ENCODE measurements at regions not wholly inside any gene's neighbourhood (a gene's known extent, or its start where the extent isn't known, plus 50 kb on each side); places are given as distances from the start of the nearest gene placed in this dataset.

GRCh38 chr18:54517521-54517920 is 73.5 kb upstream of the DYNAP start:
- Histone ChIP-seq H4K20me1 (ENCODE audit: insufficient read depth, low read length) (no peaks in the 10 kb centered on the region), H3K9ac (ENCODE audit: low read depth, low read length) (no peak overlapping the region), H2BK15ac (ENCODE audit: low read depth, low read length) (no peak overlapping the region), H3K23ac (ENCODE audit: low read depth, low read length) (no peak overlapping the region), H3K9me1 (ENCODE audit: insufficient read depth, low read length) (no peaks in the 10 kb centered on the region), H3K4ac (ENCODE audit: low read depth, low read length) (no peak overlapping the region), H3K18ac (ENCODE audit: low read depth, low read length) (no peak overlapping the region), H2BK120ac (ENCODE audit: low read depth, low read length) (no peak overlapping the region), H3K27me3 (ENCODE audit: control insufficient read depth, insufficient read depth, low read length) (no peaks in the 10 kb centered on the region), H3K9me3 (ENCODE audit: control insufficient read depth, insufficient read depth, low read length) (no peaks in the 10 kb centered on the region), H3K36me3 (ENCODE audit: control insufficient read depth, insufficient read depth, low read length) (no peaks in the 10 kb centered on the region), H4K91ac (ENCODE audit: insufficient read depth, low read depth, low read length) (no peak overlapping the region), H2AK9ac (replicated peaks; ENCODE audit: low read depth, low read length, poor library complexity) (no peak overlapping the region), H3K56ac (ENCODE audit: extremely low read depth, insufficient read depth, low read length) (no peak overlapping the region), H4K8ac (ENCODE audit: low read depth in 2 of 2, low read length in 2 of 2) (no peak overlapping the region), H2AK5ac (ENCODE audit: low read depth, low read length) (no peak overlapping the region), H3K4me3 (ENCODE audit: insufficient read depth, low read depth, low read length) (no peak overlapping the region), H2BK20ac (ENCODE audit: low read depth, low read length) (no peak overlapping the region), H3K27ac (ENCODE audit: insufficient read depth, low read length) (no peak overlapping the region), H2BK5ac (ENCODE audit: low read depth, low read length, poor library complexity, severe bottlenecking) (no peak overlapping the region), H3K14ac (replicated peaks; ENCODE audit: low read depth, low read length) (no peak overlapping the region), H3K4me2 (ENCODE audit: low read depth, low read length) (no peak overlapping the region), H3K79me1 (ENCODE audit: low read depth in 1 of 2, low read length in 2 of 2) (no peaks in the 10 kb centered on the region), H3K4me1 (ENCODE audit: control insufficient read depth, insufficient read depth, low read length) (no peaks in the 10 kb centered on the region), H4K5ac (ENCODE audit: low read depth, low read length) (no peak overlapping the region), H2AFZ (replicated peaks; ENCODE audit: low read length, poor library complexity) (no peak overlapping the region)
- ATAC-seq (ENCODE audit: low read depth) = no peak
- DNase-seq = no peak
- POLR2A ChIA-PET (ENCODE audit: unreplicated experiment) = no interaction called here
- BruUV-seq (replicated peaks) = no TSS peak
- in situ Hi-C loops (cut with MboI; ENCODE audit: low sequenced_read_pairs) = no loop called here
- dilution Hi-C loops (cut with HindIII; ENCODE audit: low sequenced_read_pairs, unreplicated experiment) = no loop called here
- no CpG with 5 or more reads among the region's 5 CpGs for WGBS, 2 experiments (ENCODE audit: extremely low coverage in 2 of 2, insufficient read length in 1 of 2)
- intact Hi-C loops (cut with micrococcal nuclease) = no loop called here
- no peak for TF ChIP-seq FOS (IDR thresholded peaks at IDR 0.05; ENCODE audit: low read depth, low read length)
- no peak for TF ChIP-seq RFX5 (IDR thresholded peaks at IDR 0.05; ENCODE audit: low read depth, low read length)
- TF ChIP-seq MXI1 (IDR thresholded peaks at IDR 0.05; ENCODE audit: borderline replicate concordance, low read depth, low read length) = no peak
- TF ChIP-seq ELK1 (IDR thresholded peaks at IDR 0.05; ENCODE audit: borderline replicate concordance, low read depth, low read length) = no peak
- no peak for TF ChIP-seq MAZ (IDR thresholded peaks at IDR 0.05; ENCODE audit: borderline replicate concordance, low read depth, low read length)
- no peak for TF ChIP-seq POLR2A (IDR thresholded peaks at IDR 0.05; ENCODE audit: low read depth, low read length)
- TF ChIP-seq NFE2L2 (IDR thresholded peaks at IDR 0.05; ENCODE audit: low read depth, low read length) = no peak
- no peak for TF ChIP-seq SMC3 (IDR thresholded peaks at IDR 0.05; ENCODE audit: low read depth, low read length)
- CTCF ChIA-PET = no interaction called here
